ENCODE measurements at regions not wholly inside any gene's neighbourhood (a gene's known extent, or its start where the extent isn't known, plus 50 kb on each side); places are given as distances from the start of the nearest gene placed in this dataset.
"Not testable (repeated sequence)": the region's sequence is repeated elsewhere in the genome, so short reads cannot be mapped to it uniquely, and the experiment has no call there.

- FAIRE-seq (no peak), DNase-seq (ENCODE audit: insufficient read length) (no peak)
- TF ChIP-seq POLR2AphosphoS5 (IDR thresholded peaks at IDR 0.05; ENCODE audit: low read depth, low read length), result no peak
- no peak for TF ChIP-seq TAF1 (IDR thresholded peaks at IDR 0.05; ENCODE audit: borderline replicate concordance, low read depth, low read length)
- no peak for TF ChIP-seq POLR2A (IDR thresholded peaks at IDR 0.05; ENCODE audit: low read depth, low read length)
Observed at GRCh38 chr3:191975936-191976335, 515.0 kb downstream of the PYDC2 start.

- DNase-seq (ENCODE audit: insufficient read length) (no peak), FAIRE-seq (no peak)
- TF ChIP-seq TAF1 (IDR thresholded peaks at IDR 0.05; ENCODE audit: borderline replicate concordance, low read depth, low read length), result no peak
- no peak for TF ChIP-seq POLR2AphosphoS5 (IDR thresholded peaks at IDR 0.05; ENCODE audit: low read depth, low read length)
- TF ChIP-seq POLR2A (IDR thresholded peaks at IDR 0.05; ENCODE audit: low read depth, low read length), result no peak
Observed at GRCh38 chr3:191980443-191980842, 519.5 kb downstream of the PYDC2 start.

GRCh38 chr3:191982481-191982880 is 521.5 kb downstream of the PYDC2 start:
- no peak for TF ChIP-seq TAF1 (IDR thresholded peaks at IDR 0.05; ENCODE audit: borderline replicate concordance, low read depth, low read length)
- TF ChIP-seq POLR2AphosphoS5 (IDR thresholded peaks at IDR 0.05; ENCODE audit: low read depth, low read length), result no peak
- no peak for TF ChIP-seq POLR2A (IDR thresholded peaks at IDR 0.05; ENCODE audit: low read depth, low read length)
- no peak for FAIRE-seq
- DNase-seq (ENCODE audit: insufficient read length), result no peak

GRCh38 chr3:191985691-191986090 is 524.7 kb downstream of the PYDC2 start:
- no peak for FAIRE-seq
- TF ChIP-seq POLR2AphosphoS5 (IDR thresholded peaks at IDR 0.05; ENCODE audit: low read depth, low read length), result no peak
- no peak for TF ChIP-seq POLR2A (IDR thresholded peaks at IDR 0.05; ENCODE audit: low read depth, low read length)
- no peak for TF ChIP-seq TAF1 (IDR thresholded peaks at IDR 0.05; ENCODE audit: borderline replicate concordance, low read depth, low read length)
- DNase-seq (ENCODE audit: insufficient read length), result no peak

- TF ChIP-seq POLR2A (IDR thresholded peaks at IDR 0.05; ENCODE audit: low read depth, low read length) (no peak), TAF1 (IDR thresholded peaks at IDR 0.05; ENCODE audit: borderline replicate concordance, low read depth, low read length) (no peak), POLR2AphosphoS5 (IDR thresholded peaks at IDR 0.05; ENCODE audit: low read depth, low read length) (no peak)
- DNase-seq (ENCODE audit: insufficient read length) (no peak), FAIRE-seq (no peak)
Observed at GRCh38 chr3:191987831-191988350, 526.9 kb downstream of the PYDC2 start.

GRCh38 chr3:191993952-191994351 is 533.0 kb downstream of the PYDC2 start:
- DNase-seq (ENCODE audit: insufficient read length); FAIRE-seq: not testable (repeated sequence)

GRCh38 chr3:191997093-191997492 is 536.1 kb downstream of the PYDC2 start:
- FAIRE-seq, result no peak
- TF ChIP-seq POLR2A (IDR thresholded peaks at IDR 0.05; ENCODE audit: low read depth, low read length), result no peak
- TF ChIP-seq TAF1 (IDR thresholded peaks at IDR 0.05; ENCODE audit: borderline replicate concordance, low read depth, low read length), result no peak
- no peak for TF ChIP-seq POLR2AphosphoS5 (IDR thresholded peaks at IDR 0.05; ENCODE audit: low read depth, low read length)
- DNase-seq (ENCODE audit: insufficient read length), result no peak

- FAIRE-seq (no peak), DNase-seq (ENCODE audit: insufficient read length) (no peak)
- no peak for TF ChIP-seq POLR2A (IDR thresholded peaks at IDR 0.05; ENCODE audit: low read depth, low read length)
- no peak for TF ChIP-seq POLR2AphosphoS5 (IDR thresholded peaks at IDR 0.05; ENCODE audit: low read depth, low read length)
- TF ChIP-seq TAF1 (IDR thresholded peaks at IDR 0.05; ENCODE audit: borderline replicate concordance, low read depth, low read length), result no peak
Observed at GRCh38 chr3:191997579-191998268, 536.8 kb downstream of the PYDC2 start.

GRCh38 chr3:192001218-192001617 is 540.3 kb downstream of the PYDC2 start:
- FAIRE-seq, result no peak
- DNase-seq (ENCODE audit: insufficient read length), result no peak
- TF ChIP-seq POLR2A (IDR thresholded peaks at IDR 0.05; ENCODE audit: low read depth, low read length) (no peak), POLR2AphosphoS5 (IDR thresholded peaks at IDR 0.05; ENCODE audit: low read depth, low read length) (no peak), TAF1 (IDR thresholded peaks at IDR 0.05; ENCODE audit: borderline replicate concordance, low read depth, low read length) (no peak)

- TF ChIP-seq POLR2AphosphoS5 (IDR thresholded peaks at IDR 0.05; ENCODE audit: low read depth, low read length) (no peak), TAF1 (IDR thresholded peaks at IDR 0.05; ENCODE audit: borderline replicate concordance, low read depth, low read length) (no peak)
- FAIRE-seq (no peak), DNase-seq (ENCODE audit: insufficient read length) (no peak)
Observed at GRCh38 chr3:192005989-192006388, 545.0 kb downstream of the PYDC2 start.

GRCh38 chr3:192009903-192010302 is 548.9 kb downstream of the PYDC2 start:
- TF ChIP-seq TAF1 (IDR thresholded peaks at IDR 0.05; ENCODE audit: borderline replicate concordance, low read depth, low read length), result no peak
- no peak for TF ChIP-seq POLR2AphosphoS5 (IDR thresholded peaks at IDR 0.05; ENCODE audit: low read depth, low read length)
- TF ChIP-seq POLR2A (IDR thresholded peaks at IDR 0.05; ENCODE audit: low read depth, low read length), result no peak
- FAIRE-seq, result no peak
- no peak for DNase-seq (ENCODE audit: insufficient read length)

GRCh38 chr3:192010490-192010889 is 549.5 kb downstream of the PYDC2 start:
- DNase-seq (ENCODE audit: insufficient read length) (no peak), FAIRE-seq (no peak)
- TF ChIP-seq POLR2A (IDR thresholded peaks at IDR 0.05; ENCODE audit: low read depth, low read length), result no peak
- no peak for TF ChIP-seq TAF1 (IDR thresholded peaks at IDR 0.05; ENCODE audit: borderline replicate concordance, low read depth, low read length)
- TF ChIP-seq POLR2AphosphoS5 (IDR thresholded peaks at IDR 0.05; ENCODE audit: low read depth, low read length), result no peak

Data from GM12892 (cell line).